Neuron (in vitro differentiated cells): ENCODE measurements at regions not wholly inside any gene's neighbourhood (a gene's known extent, or its start where the extent isn't known, plus 50 kb on each side); places are given as distances from the start of the nearest gene placed in this dataset.

Experiments used
- H2AFZ ChIP-seq: one replicate; pipeline ENCODE4 v1.6.1; 2013; ENCODE audit warnings: low read depth, mild to moderate bottlenecking, inconsistent platforms, low read length, moderate library complexity
- H3K27me3 ChIP-seq: one replicate; pipeline ENCODE4 v1.6.1; 2013; ENCODE audit warnings: low read length; ENCODE audit not compliant: insufficient read depth
- H3K36me3 ChIP-seq: one replicate; pipeline ENCODE4 v1.6.1; 2013; ENCODE audit warnings: low read length; ENCODE audit not compliant: insufficient read depth
- H3K4me1 ChIP-seq: one replicate; pipeline ENCODE4 v1.6.1; 2013; ENCODE audit warnings: low read length; ENCODE audit not compliant: insufficient read depth
- H3K4me3 ChIP-seq: 2 replicates; pipeline ENCODE4 v1.5.1; 2013; ENCODE audit warnings: mild to moderate bottlenecking, low read length, moderate library complexity
- H3K9me3 ChIP-seq: one replicate; pipeline ENCODE4 v1.6.1; 2013; ENCODE audit warnings: low read length

- Histone ChIP-seq H3K27me3 (no peaks in the 10 kb centered on the region), H3K4me1 (no peaks in the 10 kb centered on the region), H3K9me3 (no peaks in the 10 kb centered on the region), H2AFZ (no peak overlapping the region), H3K36me3 (no peaks in the 10 kb centered on the region), H3K4me3 (no peak overlapping the region)
Observed at GRCh38 chr9:10729213-10729612, 116.4 kb upstream of the PTPRD start.

- Histone ChIP-seq H3K36me3 (no peaks in the 10 kb centered on the region), H3K4me1 (no peaks in the 10 kb centered on the region), H2AFZ (no peak overlapping the region), H3K27me3 (no peaks in the 10 kb centered on the region), H3K9me3 (no peaks in the 10 kb centered on the region), H3K4me3 (no peak overlapping the region)
Observed at GRCh38 chr9:10744669-10745068, 131.9 kb upstream of the PTPRD start.

GRCh38 chr9:10753474-10753873, 140.7 kb upstream of the PTPRD start:
- Histone ChIP-seq H3K4me3 (no peak overlapping the region), H2AFZ (no peak overlapping the region), H3K4me1 (no peaks in the 10 kb centered on the region), H3K27me3 (no peaks in the 10 kb centered on the region), H3K9me3 (no peaks in the 10 kb centered on the region), H3K36me3 (no peaks in the 10 kb centered on the region)

GRCh38 chr9:10764481-10764880, 151.7 kb upstream of the PTPRD start:
- Histone ChIP-seq H3K27me3 (no peaks in the 10 kb centered on the region), H2AFZ (no peak overlapping the region), H3K9me3 (no peaks in the 10 kb centered on the region), H3K4me1 (no peaks in the 10 kb centered on the region), H3K4me3 (no peak overlapping the region), H3K36me3 (no peaks in the 10 kb centered on the region)

DNA sequence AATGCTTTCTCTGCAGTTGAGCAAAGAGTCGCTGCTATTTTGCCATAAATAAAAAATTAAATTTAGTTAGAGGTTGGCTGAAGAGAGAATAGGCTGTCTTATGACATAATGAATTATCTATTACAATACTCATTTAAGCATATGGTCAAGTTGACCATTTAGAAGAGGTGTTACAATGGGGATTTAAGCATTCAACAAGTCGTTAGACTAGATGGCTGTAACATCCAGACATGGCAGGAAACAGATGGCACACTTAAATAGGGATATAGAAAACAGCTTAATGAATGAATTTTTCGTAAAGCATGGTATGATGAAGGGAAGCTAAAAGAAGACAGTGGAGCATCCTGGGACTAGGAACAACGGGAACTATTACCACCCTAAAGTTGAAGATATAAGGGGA, 160.3 kb upstream of the PTPRD start:
- no peaks in the 10 kb centered on the region for H3K4me1 ChIP-seq
- no peak overlapping the region for H2AFZ ChIP-seq
- no peaks in the 10 kb centered on the region for H3K27me3 ChIP-seq

DNA sequence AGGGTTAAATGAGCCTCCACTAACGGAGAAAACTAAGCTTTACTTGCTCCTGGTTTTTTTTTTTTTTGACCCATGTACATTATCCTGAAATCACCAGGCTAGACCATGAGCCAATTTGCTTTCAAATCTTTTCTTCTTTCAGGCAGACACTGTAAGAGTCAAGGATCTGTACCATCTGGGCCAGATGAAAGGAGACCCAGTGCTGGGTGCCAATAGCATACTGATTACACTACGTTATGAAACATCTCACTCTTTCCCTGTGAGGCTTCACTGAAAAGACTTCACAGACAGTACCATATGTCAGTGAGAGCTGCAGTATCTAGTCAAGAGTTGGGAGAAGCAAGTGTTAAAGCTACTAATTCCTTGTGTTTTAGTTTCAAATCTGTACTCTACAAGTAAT, 161.2 kb upstream of the PTPRD start:
- H3K27me3 ChIP-seq = no peaks in the 10 kb centered on the region
- H3K4me3 ChIP-seq = no peak overlapping the region
- no peaks in the 10 kb centered on the region for H3K36me3 ChIP-seq
- H2AFZ ChIP-seq = no peak overlapping the region
- H3K4me1 ChIP-seq = no peaks in the 10 kb centered on the region
- no peaks in the 10 kb centered on the region for H3K9me3 ChIP-seq

More for the DNA sequence above, 160.3 kb upstream of the PTPRD start:
- H3K9me3 ChIP-seq = no peaks in the 10 kb centered on the region
- H3K4me3 ChIP-seq = no peak overlapping the region
- no peaks in the 10 kb centered on the region for H3K36me3 ChIP-seq

DNA sequence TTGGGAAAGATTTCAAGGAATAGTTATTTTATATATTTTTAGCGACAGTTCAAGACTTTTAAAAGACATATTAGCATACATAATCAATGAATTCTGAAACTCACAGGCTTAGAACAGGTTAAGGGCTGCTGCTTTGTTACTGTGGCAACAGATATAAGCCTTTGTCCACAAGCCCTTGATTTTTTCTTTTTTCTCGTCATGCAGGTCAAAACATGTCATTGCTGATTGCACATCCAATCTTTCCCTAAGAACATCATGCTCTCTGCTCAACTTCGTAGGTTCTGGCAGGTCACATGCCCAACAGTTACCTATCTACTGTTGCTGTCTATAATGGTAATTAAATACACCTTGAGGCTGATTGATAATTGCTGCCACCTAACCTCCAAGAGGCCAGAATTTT, 172.5 kb upstream of the PTPRD start:
- no peaks in the 10 kb centered on the region for H3K36me3 ChIP-seq
- H2AFZ ChIP-seq = no peak overlapping the region
- H3K9me3 ChIP-seq = no peaks in the 10 kb centered on the region
- no peaks in the 10 kb centered on the region for H3K4me1 ChIP-seq
- no peak overlapping the region for H3K4me3 ChIP-seq
- H3K27me3 ChIP-seq = no peaks in the 10 kb centered on the region

DNA sequence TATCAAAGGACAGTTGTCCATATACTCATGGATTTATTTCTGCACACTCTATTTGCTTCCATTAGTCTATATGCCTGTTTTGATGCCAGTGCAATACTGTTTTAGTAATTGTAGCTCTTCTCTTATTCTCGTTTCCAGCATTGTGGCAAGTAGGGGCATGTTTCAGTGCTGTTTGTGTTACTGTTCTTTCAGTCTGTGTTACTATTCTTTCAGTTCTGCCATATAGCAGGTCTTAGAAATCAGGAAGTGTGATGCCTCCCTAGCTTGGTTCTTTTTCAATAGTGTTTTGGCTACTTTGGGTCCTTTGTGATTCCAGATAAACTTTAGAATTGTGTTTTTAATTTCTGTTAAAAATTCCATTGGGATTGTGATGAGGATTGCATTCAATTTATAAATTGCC, 180.5 kb upstream of the PTPRD start:
- H2AFZ ChIP-seq = no peak overlapping the region
- H3K9me3 ChIP-seq = no peaks in the 10 kb centered on the region
- H3K36me3 ChIP-seq = no peaks in the 10 kb centered on the region
- no peaks in the 10 kb centered on the region for H3K4me1 ChIP-seq
- H3K4me3 ChIP-seq = no peak overlapping the region
- H3K27me3 ChIP-seq = no peaks in the 10 kb centered on the region

GRCh38 chr9:10804486-10804885, 191.7 kb upstream of the PTPRD start:
- no peaks in the 10 kb centered on the region for H3K36me3 ChIP-seq
- H3K4me3 ChIP-seq = no peak overlapping the region
- H3K27me3 ChIP-seq = no peaks in the 10 kb centered on the region
- no peaks in the 10 kb centered on the region for H3K4me1 ChIP-seq
- no peaks in the 10 kb centered on the region for H3K9me3 ChIP-seq
- H2AFZ ChIP-seq = no peak overlapping the region

DNA sequence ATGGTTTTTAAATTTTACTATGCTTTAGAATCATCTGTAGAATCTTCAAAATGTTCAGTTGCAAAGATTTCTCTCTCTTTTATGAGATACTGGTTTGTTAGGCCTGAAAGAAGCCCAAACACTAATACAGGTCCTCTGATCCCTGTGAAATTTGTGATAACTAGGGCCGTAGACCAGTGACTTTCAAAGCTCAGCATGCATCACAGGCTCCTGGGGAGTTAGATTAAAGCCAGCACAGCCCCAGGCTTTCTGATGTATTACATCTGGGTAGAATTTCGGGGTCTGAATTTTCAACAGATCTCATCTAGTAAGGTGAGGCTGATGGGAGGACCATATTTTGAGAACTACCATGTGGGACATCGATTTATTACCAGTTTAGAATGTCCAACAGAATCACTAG, 194.1 kb upstream of the PTPRD start:
- Histone ChIP-seq H3K27me3 (no peaks in the 10 kb centered on the region), H3K4me3 (no peak overlapping the region), H3K4me1 (no peaks in the 10 kb centered on the region), H2AFZ (no peak overlapping the region), H3K9me3 (no peaks in the 10 kb centered on the region), H3K36me3 (no peaks in the 10 kb centered on the region)

DNA sequence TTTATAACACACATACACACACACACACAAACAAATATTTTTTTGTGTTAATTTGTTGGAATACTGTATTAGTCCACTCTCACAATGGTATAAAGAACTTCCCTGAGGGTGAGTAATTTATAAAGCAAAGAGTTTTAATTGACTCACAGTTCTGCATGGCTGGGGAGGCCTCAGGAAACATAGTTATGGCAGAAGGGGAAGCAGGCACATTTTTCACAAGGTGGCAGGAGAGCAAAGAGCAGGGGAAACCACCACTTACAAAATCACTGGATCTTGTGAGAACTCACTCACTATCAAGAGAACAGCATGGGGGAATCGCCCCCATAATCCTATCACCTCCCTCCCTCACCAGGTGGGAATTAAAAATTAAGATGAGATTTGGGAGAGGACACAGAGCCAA, 205.4 kb upstream of the PTPRD start:
- H2AFZ ChIP-seq = no peak overlapping the region
- H3K27me3 ChIP-seq = no peaks in the 10 kb centered on the region
- H3K36me3 ChIP-seq = no peaks in the 10 kb centered on the region
- H3K4me3 ChIP-seq = no peak overlapping the region
- H3K9me3 ChIP-seq = no peaks in the 10 kb centered on the region
- H3K4me1 ChIP-seq = no peaks in the 10 kb centered on the region

DNA sequence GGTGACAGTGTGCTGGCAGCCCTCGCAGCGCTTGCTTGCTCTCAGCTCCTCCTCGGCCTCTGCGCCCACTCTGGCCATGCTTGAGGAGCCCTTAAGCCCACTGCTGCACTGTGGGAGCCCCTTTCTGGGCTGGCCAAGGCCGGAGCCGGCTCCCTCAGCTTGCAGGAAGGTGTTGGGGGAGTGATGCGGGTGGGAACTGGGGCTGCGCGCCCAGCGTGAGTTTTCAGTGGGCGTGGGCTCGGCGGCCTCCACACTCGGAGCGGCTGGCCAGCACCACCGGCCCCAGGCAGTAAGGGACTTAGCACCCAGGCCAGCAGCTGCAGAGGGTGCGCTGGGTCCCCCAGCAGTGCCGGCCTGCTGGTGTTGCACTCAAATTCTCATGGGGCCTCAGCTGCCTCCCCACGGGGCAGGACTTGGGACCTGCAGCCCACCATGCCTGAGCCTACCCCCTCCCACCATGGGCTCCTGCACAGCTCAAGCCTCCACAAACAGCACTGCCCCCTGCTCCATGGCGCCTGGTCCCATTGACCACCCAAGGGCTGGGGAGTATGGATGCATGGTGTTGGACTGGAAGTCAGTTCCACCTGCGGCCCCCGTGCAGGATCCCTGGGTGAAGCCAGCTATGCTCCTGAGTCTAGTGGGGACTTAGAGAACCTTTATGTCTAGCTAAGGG, 223.1 kb upstream of the PTPRD start:
- no peak overlapping the region for H3K4me3 ChIP-seq

DNA sequence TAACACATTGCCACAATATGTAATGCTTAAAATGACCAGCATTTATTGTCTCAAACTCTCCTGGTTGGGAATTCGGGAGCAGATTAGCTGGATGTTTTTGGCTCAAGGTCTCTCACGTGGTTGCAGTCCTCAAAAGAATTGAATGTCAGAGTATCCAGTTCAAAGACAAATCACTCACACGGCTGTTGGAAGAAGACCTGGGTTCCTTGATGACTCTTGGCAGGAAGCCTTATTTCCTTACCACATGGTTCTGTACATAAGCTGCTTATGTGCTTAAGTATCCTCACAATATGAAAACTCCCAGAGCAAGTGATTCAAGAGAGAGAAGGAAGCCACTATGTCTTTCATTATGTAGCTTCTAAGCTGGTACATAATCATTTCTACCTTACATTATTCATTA, 230.3 kb upstream of the PTPRD start:
- H3K4me1 ChIP-seq = no peaks in the 10 kb centered on the region
- no peak overlapping the region for H2AFZ ChIP-seq

More for the DNA sequence above, 223.1 kb upstream of the PTPRD start:
- H3K27me3 ChIP-seq = no peaks in the 10 kb centered on the region
- no peaks in the 10 kb centered on the region for H3K9me3 ChIP-seq
- no peaks in the 10 kb centered on the region for H3K4me1 ChIP-seq
- H3K36me3 ChIP-seq = no peaks in the 10 kb centered on the region
- no peak overlapping the region for H2AFZ ChIP-seq

DNA sequence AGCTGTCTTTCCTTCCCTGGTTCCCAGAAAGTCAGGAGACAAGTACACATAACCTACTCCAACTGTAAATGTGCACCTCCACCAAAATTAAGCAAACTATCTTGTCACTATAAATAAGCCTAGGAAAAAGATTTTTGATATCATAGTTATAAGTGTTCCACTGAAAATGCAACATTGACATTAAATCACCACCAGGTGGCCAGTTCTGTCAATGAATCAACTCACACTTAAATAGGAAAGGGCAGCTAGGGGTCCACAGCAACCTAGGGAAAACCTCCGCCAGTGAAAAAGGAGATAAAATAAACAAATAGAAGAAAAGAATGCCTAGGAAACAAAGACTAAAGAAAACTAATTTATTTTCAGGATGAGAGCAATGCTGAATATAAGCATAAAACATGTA, 243.0 kb upstream of the PTPRD start:
- Histone ChIP-seq H2AFZ (peak overlapping the region; percentile 38), H3K4me1 (no peaks in the 10 kb centered on the region), H3K36me3 (no peaks in the 10 kb centered on the region), H3K27me3 (no peaks in the 10 kb centered on the region), H3K9me3 (no peaks in the 10 kb centered on the region), H3K4me3 (no peak overlapping the region)

More for the DNA sequence above, 230.3 kb upstream of the PTPRD start:
- H3K4me3 ChIP-seq = no peak overlapping the region
- H3K27me3 ChIP-seq = no peaks in the 10 kb centered on the region
- no peaks in the 10 kb centered on the region for H3K36me3 ChIP-seq
- no peaks in the 10 kb centered on the region for H3K9me3 ChIP-seq
